H54 (cell line): ENCODE measurements at regions not wholly inside any gene's neighbourhood (a gene's known extent, or its start where the extent isn't known, plus 50 kb on each side); places are given as distances from the start of the nearest gene placed in this dataset.
"Not testable (repeated sequence)": the region's sequence is repeated elsewhere in the genome, so short reads cannot be mapped to it uniquely, and the experiment has no call there.

Experiments
- DNase-seq: peaks from one replicate; pipeline ENCODE4 v3.0.0; 2011; ENCODE audit warnings: low spot score, mixed read lengths; ENCODE audit not compliant: insufficient read length
- FAIRE-seq: peaks from 3 replicates; lab custom pipeline; 2011; peaks lifted over from hg19 to GRCh38; lab: Jason Lieb, UNC
- POLR2A ChIP-seq: IDR thresholded peaks from 2 replicates; pipeline ENCODE4 v1.6.1; 2011; ENCODE audit warnings: low read depth, mild to moderate bottlenecking, low read length

DNA sequence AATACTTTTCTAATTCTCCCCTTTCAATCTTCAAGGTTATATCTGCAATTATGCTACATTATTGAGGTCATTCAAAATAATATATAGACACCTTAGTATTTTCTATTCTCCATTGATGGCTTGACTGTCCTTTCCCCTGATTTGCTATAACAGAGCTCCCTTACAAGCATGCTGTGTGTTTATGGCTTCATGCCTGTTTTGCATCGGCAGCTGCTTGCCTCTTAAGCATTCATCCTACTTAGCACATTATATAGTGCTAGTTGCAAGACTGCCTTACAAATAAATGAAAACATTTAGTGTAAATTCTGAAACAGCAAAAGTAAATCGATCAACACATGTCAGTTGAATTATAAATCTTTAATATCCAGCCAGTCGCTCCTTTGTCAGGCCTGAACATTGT is 476.2 kb upstream of the POU3F2 start:
- DNase-seq (no peak), FAIRE-seq (no peak)
- no peak for TF ChIP-seq POLR2A

DNA sequence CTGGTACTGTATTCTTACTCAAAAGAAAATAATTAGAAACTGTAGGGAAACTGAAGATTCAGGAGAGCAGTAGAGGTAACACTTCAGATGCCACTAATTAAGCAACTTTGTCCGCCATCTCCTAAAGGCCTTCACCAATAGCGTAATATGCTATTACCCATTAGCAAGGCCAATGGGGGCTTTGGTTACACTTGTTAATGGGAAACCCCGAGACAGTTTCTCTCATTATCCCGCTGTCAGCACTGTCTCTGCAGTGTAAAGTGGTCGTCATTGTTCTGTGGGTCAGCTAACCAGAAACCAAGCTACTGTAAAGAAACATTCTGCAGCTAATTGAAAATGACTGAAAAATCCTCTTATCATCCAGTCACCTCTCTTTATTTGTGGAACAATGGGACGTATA is 468.0 kb upstream of the POU3F2 start:
- DNase-seq (no peak), FAIRE-seq (no peak)
- no peak for TF ChIP-seq POLR2A

GRCh38 chr6:98380589-98380988 is 453.8 kb upstream of the POU3F2 start:
- TF ChIP-seq POLR2A = no peak
- no peak for FAIRE-seq
- DNase-seq = no peak

- FAIRE-seq (no peak), DNase-seq (no peak)
- no peak for TF ChIP-seq POLR2A
These were observed 452.1 kb upstream of the POU3F2 start for GRCh38 chr6:98382246-98382645.

GRCh38 chr6:98384334-98384733 is 450.0 kb upstream of the POU3F2 start:
- DNase-seq (no peak), FAIRE-seq (no peak)
- TF ChIP-seq POLR2A = no peak

DNA sequence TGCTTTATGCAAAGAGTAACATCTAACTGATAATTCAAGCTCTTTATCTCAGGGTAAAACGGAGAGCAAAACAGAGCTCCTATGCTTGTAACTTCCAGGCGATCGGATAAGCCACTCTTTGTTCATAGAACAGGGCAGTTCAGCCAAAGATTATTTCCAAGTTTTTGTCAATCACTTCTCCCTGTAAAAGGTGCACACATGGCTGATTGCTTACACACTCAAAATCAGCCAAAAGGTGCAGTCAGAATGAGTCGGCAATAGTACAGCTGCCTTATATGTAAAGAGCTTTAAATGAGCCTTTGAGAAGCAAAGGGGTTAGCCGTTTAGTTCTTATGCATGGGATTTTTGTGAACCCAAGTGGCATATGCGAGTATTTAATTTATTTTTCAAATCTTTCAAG is 449.6 kb upstream of the POU3F2 start:
- FAIRE-seq (no peak), DNase-seq (no peak)
- TF ChIP-seq POLR2A = no peak

GRCh38 chr6:98395610-98396166 is 438.7 kb upstream of the POU3F2 start:
- DNase-seq = no peak
- no peak for FAIRE-seq
- TF ChIP-seq POLR2A = no peak

GRCh38 chr6:98416027-98416426 is 418.3 kb upstream of the POU3F2 start:
- DNase-seq (no peak), FAIRE-seq (no peak)
- no peak for TF ChIP-seq POLR2A

DNA sequence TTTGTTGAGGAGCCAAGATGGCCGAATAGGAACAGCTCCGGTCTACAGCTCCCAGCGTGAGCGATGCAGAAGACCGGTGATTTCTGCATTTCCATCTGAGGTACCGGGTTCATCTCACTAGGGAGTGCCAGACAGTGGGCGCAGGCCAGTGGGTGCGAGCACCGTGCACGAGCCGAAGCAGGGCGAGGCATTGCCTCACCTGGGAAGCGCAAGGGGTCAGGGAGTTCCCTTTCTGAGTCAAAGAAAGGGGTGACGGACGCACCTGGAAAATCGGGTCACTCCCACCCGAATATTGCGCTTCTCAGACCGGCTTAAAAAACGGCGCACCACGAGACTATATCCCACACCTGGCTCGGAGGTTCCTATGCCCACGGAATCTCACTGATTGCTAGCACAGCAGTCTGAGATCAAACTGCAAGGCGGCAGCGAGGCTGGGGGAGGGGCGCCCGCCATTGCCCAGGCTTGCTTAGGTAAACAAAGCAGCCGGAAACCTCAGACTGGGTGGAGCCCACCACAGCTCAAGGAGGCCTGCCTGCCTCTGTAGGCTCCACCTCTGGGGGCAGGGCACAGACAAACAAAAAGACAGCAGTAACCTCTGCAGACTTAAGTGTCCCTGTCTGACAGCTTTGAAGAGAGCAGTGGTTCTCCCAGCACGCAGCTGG is 417.7 kb upstream of the POU3F2 start:
- FAIRE-seq, DNase-seq: not testable (repeated sequence)

GRCh38 chr6:98433325-98434056 is 400.9 kb upstream of the POU3F2 start:
- TF ChIP-seq POLR2A = no peak
- FAIRE-seq = no peak

DNA sequence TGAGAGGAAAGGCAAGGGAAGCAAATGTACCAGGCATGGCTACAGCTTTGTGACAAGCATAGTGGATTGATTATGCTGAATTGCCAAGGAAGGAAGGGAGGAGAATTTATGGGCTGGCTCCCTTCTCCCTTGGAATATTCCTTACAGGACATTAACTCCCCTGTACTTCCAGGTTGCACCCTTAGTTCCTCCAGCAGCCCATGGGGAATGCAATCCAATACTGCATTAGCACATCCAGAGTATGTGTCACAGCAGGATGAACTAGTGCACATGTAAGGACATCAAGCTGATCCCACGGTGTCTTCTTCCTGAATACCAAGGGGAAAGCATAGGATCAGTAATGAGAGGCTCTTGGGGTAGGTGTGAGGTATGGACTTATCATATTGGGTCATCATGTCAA is 390.7 kb upstream of the POU3F2 start:
- FAIRE-seq (no peak), DNase-seq (no peak)
- no peak for TF ChIP-seq POLR2A

More at GRCh38 chr6:98433325-98434056, 400.9 kb upstream of the POU3F2 start:
- no peak for DNase-seq

GRCh38 chr6:98452685-98453084 is 381.7 kb upstream of the POU3F2 start:
- FAIRE-seq = no peak
- DNase-seq = no peak
- TF ChIP-seq POLR2A = no peak

DNA sequence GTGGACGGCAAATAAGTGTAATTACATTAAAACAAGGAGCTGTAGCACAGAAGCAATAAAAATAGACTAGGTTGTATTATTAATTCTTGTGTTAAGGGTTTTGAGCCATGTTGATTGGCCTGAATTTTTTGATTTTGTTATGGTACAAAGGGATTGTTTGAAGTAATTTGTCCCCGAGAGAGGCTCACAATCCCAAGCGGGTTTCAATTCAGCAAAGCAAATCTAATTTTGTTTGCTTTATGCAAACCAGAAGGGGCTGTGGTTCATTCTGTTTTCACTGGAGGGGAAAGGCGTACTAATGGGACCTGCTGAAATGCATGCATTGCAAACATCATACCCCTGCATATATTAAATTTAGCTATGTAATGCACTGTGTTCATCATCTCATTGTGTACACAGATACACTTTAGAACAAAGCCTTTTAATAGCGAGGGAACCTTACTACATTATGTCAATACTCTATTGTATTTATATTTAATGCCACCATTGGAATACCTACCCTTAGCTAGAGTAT is 379.5 kb upstream of the POU3F2 start:
- no peak for TF ChIP-seq POLR2A
- DNase-seq (no peak), FAIRE-seq (no peak)

GRCh38 chr6:98458708-98459107 is 375.7 kb upstream of the POU3F2 start:
- no peak for DNase-seq
- no peak for FAIRE-seq
- TF ChIP-seq POLR2A = no peak
